Mesodermal cell (in vitro differentiated cells): ENCODE measurements at regions not wholly inside any gene's neighbourhood (a gene's known extent, or its start where the extent isn't known, plus 50 kb on each side); places are given as distances from the start of the nearest gene placed in this dataset.
"Not testable (repeated sequence)": the region's sequence is repeated elsewhere in the genome, so short reads cannot be mapped to it uniquely, and the experiment has no call there.

Source experiments
- H3K27ac ChIP-seq: 2 replicates; pipeline ENCODE4 v1.7.0; 2013; ENCODE audit warnings: mild to moderate bottlenecking, low read depth, low read length, moderate library complexity; ENCODE audit not compliant: severe bottlenecking
- H3K36me3 ChIP-seq: 2 replicates; pipeline ENCODE4 v1.7.1; 2013; ENCODE audit warnings: mild to moderate bottlenecking, low read length, moderate library complexity; ENCODE audit not compliant: control insufficient read depth, insufficient read depth
- H3K4me1 ChIP-seq: one replicate; pipeline ENCODE4 v1.7.1; 2013; ENCODE audit warnings: mild to moderate bottlenecking, low read length; ENCODE audit not compliant: insufficient read depth, control insufficient read depth, poor library complexity, severe bottlenecking
- H3K4me3 ChIP-seq: 2 replicates; pipeline ENCODE4 v1.7.0; 2013; ENCODE audit warnings: low read length, control low read depth, mild to moderate bottlenecking; ENCODE audit not compliant: insufficient read depth, poor library complexity, severe bottlenecking; ENCODE audit errors: extremely low read depth
- H3K9me3 ChIP-seq: 2 replicates; pipeline ENCODE4 v1.7.1; 2013; ENCODE audit warnings: mild to moderate bottlenecking, low read length, moderate library complexity; ENCODE audit not compliant: control insufficient read depth
- WGBS, 2 experiments: methylation state at CpG; one replicate each; pipeline ENCODE4 v1.1.5; 2013; ENCODE audit warnings: missing lambda C conversion rate in 2 of 2; ENCODE audit not compliant: insufficient coverage in 2 of 2; 5-methylcytosine and 5-hydroxymethylcytosine counted together

DNA sequence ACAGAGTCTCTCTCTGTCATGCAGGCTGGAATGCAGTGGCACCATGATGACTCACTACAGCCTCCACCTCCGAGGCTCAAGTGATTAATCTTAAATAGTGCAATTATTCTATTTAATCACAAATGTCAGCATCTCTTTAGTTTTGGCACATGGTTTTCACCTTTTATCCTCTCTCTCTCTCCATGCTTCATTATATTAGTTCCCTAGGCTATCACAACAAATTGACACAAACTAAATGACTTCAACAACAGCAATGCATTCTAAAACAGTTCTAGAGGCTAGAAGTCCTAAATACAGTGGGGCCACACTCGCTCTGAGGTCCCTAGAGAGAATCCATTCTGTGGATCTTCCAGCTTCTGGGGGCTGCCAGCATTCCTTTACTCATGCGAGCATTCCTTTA is 178.2 kb upstream of the ZNG1F start:
- H3K9me3 ChIP-seq, H3K4me3 ChIP-seq, H3K36me3 ChIP-seq, H3K4me1 ChIP-seq: not testable (repeated sequence)
- H3K27ac ChIP-seq, result peak overlapping the region; percentile 87
- WGBS, 2 experiments, result no CpG with 5 or more reads among the region's 3 CpGs

DNA sequence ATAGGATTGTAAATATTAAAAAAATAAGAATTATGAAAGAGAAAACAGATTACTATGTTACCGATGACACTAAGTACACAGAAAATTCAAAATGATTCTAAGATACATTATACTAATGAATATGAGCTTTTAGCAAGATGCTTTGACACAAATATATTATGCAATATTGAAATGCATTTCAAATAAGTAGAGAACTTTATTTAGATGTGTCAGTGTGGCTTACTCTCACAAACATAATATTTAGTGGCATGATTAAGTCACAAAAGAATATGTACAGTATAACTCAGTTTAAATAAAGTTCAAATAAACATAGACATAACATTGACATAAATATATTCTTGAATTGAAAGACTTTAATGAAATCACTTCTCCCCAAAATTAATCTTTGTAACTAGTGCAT is 172.7 kb upstream of the ZNG1F start:
- H3K4me1 ChIP-seq, H3K9me3 ChIP-seq, H3K27ac ChIP-seq, H3K4me3 ChIP-seq, H3K36me3 ChIP-seq: not testable (repeated sequence)
- WGBS, 2 experiments, result no CpG with 5 or more reads among the region's 1 CpG

GRCh38 chr9:41359116-41359515 is 170.0 kb upstream of the ZNG1F start:
- not testable (repeated sequence) for H3K36me3 ChIP-seq, H3K4me1 ChIP-seq, H3K9me3 ChIP-seq, H3K27ac ChIP-seq
- WGBS, 2 experiments, result no CpG with 5 or more reads among the region's 27 CpGs
- peak overlapping the region; percentile 44 for H3K4me3 ChIP-seq

DNA sequence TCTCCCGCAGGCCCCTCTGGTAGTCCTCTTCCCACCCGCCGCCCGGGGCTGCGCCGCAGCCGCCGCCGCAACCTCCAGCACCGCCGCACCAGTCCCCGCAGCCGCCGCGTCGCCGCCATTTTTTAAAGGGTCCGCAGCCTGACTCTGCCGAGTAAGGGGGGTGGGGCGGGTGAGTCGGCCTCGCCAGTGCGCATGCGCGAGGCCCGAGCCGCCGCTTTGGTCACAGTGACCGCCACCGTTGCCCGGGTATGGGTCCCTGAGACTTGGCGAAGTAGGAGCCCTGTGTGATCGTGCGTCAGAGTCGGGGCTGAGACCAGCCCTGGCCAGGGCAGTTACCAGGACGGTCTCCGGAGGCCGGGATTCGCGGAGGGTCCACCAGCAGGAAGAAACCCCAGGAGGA is 169.6 kb upstream of the ZNG1F start:
- not testable (repeated sequence) for H3K9me3 ChIP-seq, H3K4me1 ChIP-seq, H3K27ac ChIP-seq, H3K36me3 ChIP-seq
- H3K4me3 ChIP-seq, result peak overlapping the region; percentile 44
- WGBS, 2 experiments, result 0% methylated on average over 13 to 15 of the region's 40 CpGs

DNA sequence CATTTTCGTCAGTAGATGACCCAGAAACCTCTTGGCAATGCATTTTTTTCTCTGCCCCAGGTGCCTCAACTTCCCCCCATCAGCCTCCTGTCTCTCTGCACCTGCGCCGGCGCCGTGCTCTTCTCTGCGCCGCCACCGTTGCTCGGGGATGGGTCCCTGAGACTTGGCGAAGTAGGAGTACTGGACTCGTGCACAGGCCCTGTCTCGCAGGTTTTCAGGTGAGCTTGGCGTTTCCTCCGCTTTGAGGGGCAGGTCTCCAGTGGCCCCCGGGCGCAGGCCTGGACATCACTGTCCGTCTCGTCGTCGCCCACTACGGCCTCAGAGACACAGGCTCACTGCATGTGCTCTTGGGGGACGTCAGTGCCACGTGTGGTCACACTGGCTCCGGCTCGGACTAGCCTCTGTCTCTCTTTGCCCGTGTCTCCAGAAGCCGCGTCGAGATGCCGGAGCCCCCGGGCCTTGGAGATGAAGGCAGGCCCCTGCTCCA is 168.8 kb upstream of the ZNG1F start:
- peak overlapping the region; percentile 44 for H3K4me3 ChIP-seq
- WGBS, 2 experiments, result 98 to 99% methylated on average over 12 to 21 of the region's 31 CpGs
- H3K27ac ChIP-seq, H3K9me3 ChIP-seq, H3K36me3 ChIP-seq, H3K4me1 ChIP-seq: not testable (repeated sequence)

DNA sequence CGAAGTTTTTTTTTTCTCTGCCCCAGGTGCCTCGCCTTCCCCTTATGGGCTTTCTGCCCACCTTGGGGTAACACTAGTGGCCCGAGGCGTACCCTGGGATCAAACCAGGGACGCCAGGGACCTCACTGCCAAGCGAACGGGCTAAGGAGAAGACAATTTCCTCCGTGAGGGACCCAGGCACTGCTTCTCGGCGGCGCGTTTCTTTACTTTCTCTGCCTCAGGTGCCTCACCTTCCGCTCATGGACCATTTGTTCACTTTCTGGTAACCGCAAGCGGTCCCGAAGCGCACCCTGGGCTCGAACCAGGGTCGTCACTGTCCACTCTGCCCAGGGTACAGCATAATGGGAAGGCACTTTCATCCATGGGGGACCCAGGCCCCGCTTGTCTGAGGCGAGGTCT is 168.2 kb upstream of the ZNG1F start:
- not testable (repeated sequence) for H3K27ac ChIP-seq, H3K36me3 ChIP-seq, H3K4me1 ChIP-seq, H3K4me3 ChIP-seq, H3K9me3 ChIP-seq
- WGBS, 2 experiments, result 99 to 100% methylated on average over 5 to 12 of the region's 21 CpGs

DNA sequence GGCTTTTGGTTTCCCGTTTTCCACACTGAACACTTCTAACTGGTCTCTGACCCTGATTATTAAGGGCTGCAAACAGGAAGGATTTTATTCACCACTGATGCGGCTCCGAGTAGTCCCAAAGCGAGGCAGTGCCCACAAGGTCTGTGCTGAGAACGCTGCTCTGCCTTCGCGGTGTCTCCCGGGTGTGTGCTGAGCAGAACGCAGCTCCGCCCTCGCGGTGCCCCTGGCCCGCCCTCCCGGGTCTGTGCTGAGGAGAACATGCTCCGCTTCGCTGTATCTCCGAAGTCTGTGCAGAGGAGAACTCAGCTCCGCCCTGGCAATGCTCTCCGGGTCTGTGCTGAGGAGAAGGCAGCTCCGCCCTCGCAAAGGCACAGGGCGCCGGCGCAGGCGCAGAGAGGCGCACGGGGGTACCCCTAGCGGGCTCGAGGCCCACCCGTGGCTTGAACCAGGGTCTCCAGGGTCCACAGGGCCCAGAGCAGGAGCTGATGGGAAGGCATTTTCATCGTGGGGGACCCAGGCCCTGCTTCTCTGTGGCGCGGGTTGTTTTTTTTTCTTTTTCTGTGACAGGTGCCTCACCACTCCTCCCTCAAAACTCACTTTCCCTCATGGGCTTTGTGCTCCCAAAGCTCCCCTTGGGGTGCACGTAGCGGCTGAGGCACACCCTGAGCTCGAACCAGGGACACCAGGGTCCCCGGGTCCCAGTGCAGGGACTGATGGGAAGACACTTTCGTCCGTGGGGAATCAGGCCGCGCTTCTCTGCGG is 167.7 kb upstream of the ZNG1F start:
- H3K36me3 ChIP-seq, H3K4me1 ChIP-seq, H3K9me3 ChIP-seq, H3K27ac ChIP-seq, H3K4me3 ChIP-seq: not testable (repeated sequence)
- WGBS, 2 experiments, result 100% methylated on average over 2 of the region's 42 CpGs; no CpG with 5 or more reads in 1 of the 2 experiments

DNA sequence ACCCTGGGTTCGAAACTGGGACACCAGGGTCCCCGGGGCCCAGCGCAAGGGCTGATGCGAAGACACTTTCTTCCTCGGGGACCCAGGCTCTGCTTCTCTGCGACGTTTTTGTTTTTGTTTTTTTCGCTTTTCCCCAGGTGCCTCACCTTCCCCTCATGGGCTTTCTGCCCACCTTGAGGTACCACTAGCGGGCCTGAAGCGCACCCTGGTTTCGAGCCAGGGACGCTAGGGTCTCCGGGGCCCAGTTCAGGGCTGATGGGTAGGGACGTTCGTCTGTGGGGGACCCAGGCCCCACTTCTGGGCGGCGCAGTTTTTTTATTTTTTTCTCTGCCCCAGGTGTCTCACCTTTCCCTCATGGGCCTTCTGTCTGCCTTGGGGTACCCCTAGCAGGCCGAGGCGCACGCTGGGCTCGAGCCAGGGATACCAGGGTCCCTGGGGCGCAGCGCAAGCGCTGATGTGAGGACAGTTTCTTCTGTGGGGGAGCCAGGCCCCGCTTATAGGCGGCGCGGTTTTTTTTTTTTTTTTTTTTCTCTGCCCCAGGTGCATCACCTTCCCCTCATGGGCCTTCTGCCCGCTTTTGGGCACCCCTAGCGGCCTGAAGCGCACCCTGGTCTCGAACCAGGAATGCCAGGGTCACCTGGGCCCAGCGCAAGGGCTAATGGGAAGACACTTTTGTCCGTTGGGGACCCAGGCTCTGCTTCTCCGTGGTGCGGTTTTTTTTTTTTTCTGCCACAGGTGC is 166.8 kb upstream of the ZNG1F start:
- not testable (repeated sequence) for H3K36me3 ChIP-seq, H3K4me3 ChIP-seq, H3K4me1 ChIP-seq, H3K27ac ChIP-seq, H3K9me3 ChIP-seq
- WGBS, 2 experiments, result no CpG with 5 or more reads among the region's 36 CpGs

DNA sequence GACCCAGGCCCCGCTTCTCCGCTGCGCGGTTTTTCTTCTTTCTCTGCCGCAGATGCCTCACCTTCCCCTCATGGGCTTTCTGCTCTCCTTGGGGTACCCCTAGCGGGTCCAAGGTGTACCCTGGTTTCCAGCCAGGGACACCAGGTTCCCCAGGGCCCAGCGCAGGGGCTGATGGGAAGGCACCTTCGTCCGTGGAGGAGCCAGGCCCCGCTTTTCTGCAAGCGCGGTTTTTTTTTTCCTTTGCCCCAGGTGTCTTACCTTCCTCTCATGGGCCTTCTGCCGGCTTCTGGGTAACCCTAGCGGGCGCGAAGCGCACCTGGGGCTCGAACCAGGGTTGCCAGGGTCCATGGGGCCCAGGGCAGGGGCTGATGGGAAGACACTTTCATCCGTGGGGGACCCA is 165.9 kb upstream of the ZNG1F start:
- H3K4me1 ChIP-seq, H3K27ac ChIP-seq, H3K4me3 ChIP-seq, H3K9me3 ChIP-seq, H3K36me3 ChIP-seq: not testable (repeated sequence)
- no CpG with 5 or more reads among the region's 19 CpGs for WGBS, 2 experiments

DNA sequence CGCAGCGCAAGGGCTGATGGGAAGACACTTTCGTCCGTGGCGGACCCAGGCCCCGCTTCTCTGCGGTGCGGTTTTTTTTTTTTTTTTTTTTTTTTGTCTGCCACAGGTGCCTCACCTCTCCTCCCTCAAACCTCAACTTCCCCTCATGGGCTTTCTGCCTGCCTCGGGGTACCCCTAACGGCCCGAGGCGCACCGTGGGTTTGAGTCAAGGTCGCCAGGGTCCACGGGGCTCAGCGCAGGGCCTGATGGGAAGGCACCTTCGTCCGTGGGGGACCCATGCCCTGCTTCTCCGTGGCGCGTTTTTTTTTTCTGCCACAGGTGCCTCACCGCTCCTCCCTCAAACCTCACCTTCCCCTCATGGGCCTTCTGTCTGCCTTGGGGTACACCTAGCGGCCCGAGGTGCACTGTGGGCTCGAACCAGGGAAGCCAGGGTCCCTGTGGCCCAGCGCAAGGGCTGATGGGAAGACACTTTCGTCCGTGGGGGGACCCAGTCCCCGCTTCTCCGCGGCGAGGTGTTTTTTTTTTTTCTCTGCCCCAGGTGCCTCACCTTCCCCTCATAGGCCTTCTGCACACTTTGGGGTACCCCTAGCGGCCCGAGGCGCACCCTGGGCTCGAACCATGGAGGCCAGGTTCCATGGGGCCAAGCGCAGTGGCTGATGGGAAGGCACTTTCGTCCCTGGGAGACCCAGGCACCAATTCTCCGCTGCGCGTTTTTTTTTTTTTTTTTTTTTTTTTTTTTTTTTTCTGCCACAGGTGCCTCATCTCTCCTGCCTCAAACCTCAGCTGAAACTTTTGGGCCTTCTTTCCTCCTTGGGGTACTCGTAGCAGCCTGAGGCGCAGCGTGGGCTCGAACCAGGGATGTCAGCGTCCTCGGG is 165.2 kb upstream of the ZNG1F start:
- not testable (repeated sequence) for H3K4me3 ChIP-seq, H3K4me1 ChIP-seq, H3K9me3 ChIP-seq, H3K36me3 ChIP-seq, H3K27ac ChIP-seq
- WGBS, 2 experiments, result 94 to 96% methylated on average over 9 to 12 of the region's 47 CpGs
